ENCODE measurements at regions not wholly inside any gene's neighbourhood (a gene's known extent, or its start where the extent isn't known, plus 50 kb on each side); places are given as distances from the start of the nearest gene placed in this dataset.
A peak's percentile ranks its signal among the peaks of the same experiment; 100 is the strongest.

GRCh38 chrX:39842281-39842973 lies 255.3 kb downstream of the BCOR start:
- DNase-seq: no peak

- peak; percentile 37 for DNase-seq
These were observed 254.4 kb downstream of the BCOR start for GRCh38 chrX:39843318-39843717.

GRCh38 chrX:39845233-39845632 lies 252.5 kb downstream of the BCOR start:
- DNase-seq: no peak

GRCh38 chrX:39846460-39846859 lies 251.3 kb downstream of the BCOR start:
- no peak for DNase-seq

- DNase-seq: no peak
These were observed 249.5 kb downstream of the BCOR start for GRCh38 chrX:39848243-39848642.

- DNase-seq: no peak
These were observed 248.9 kb downstream of the BCOR start for GRCh38 chrX:39848900-39849299.

- DNase-seq: peak; percentile 53
These were observed 247.5 kb downstream of the BCOR start for GRCh38 chrX:39850209-39850608.

GRCh38 chrX:39850630-39851152 lies 247.1 kb downstream of the BCOR start:
- DNase-seq: peak; percentile 85

GRCh38 chrX:39851745-39852455 lies 245.9 kb downstream of the BCOR start:
- DNase-seq: no peak

- DNase-seq: no peak
These were observed 245.3 kb downstream of the BCOR start for GRCh38 chrX:39852491-39852890.

- DNase-seq: no peak
These were observed 244.2 kb downstream of the BCOR start for GRCh38 chrX:39853417-39854030.

- peak; percentile 19 for DNase-seq
These were observed 242.7 kb downstream of the BCOR start for GRCh38 chrX:39854772-39855747.

GRCh38 chrX:39855748-39856129 lies 242.0 kb downstream of the BCOR start:
- DNase-seq: peak; percentile 92

- no peak for DNase-seq
These were observed 241.2 kb downstream of the BCOR start for GRCh38 chrX:39856472-39857121.

- DNase-seq: no peak
These were observed 240.0 kb downstream of the BCOR start for GRCh38 chrX:39857780-39858179.

GRCh38 chrX:39859991-39860861 lies 237.5 kb downstream of the BCOR start:
- DNase-seq: peak; percentile 54

GRCh38 chrX:39862963-39863362 lies 234.8 kb downstream of the BCOR start:
- DNase-seq: no peak

- no peak for DNase-seq
These were observed 231.5 kb downstream of the BCOR start for GRCh38 chrX:39866229-39866628.

GRCh38 chrX:39869846-39870601 lies 227.7 kb downstream of the BCOR start:
- DNase-seq: no peak

- no peak for DNase-seq
These were observed 226.1 kb downstream of the BCOR start for GRCh38 chrX:39871648-39872047.

All from NCI-H2171 treated with DMSO at 0.1 percent for 48 hours (cell line).